Ishikawa (cell line): ENCODE measurements at regions not wholly inside any gene's neighbourhood (a gene's known extent, or its start where the extent isn't known, plus 50 kb on each side); places are given as distances from the start of the nearest gene placed in this dataset.

ENCODE experiments used
- CEBPB ChIP-seq: IDR thresholded peaks from 2 replicates; pipeline ENCODE4 v1.6.1; 2012
- CREB1 ChIP-seq: IDR thresholded peaks from 2 replicates; pipeline ENCODE4 v1.6.1; 2012; ENCODE audit warnings: low read depth
- EGR1 ChIP-seq: IDR thresholded peaks from 2 replicates; pipeline ENCODE4 v1.6.1; 2012
- EP300 ChIP-seq: IDR thresholded peaks from 2 replicates; pipeline ENCODE4 v1.6.1; 2012; ENCODE audit warnings: borderline replicate concordance
- FOXM1 ChIP-seq: IDR thresholded peaks from 2 replicates; pipeline ENCODE4 v1.6.1; 2012; ENCODE audit warnings: low read depth, borderline replicate concordance
- MAX ChIP-seq: IDR thresholded peaks from 2 replicates; pipeline ENCODE4 v1.6.1; 2012
- NFIC ChIP-seq: IDR thresholded peaks from 2 replicates; pipeline ENCODE4 v1.6.1; 2012
- RAD21 ChIP-seq: IDR thresholded peaks from 2 replicates; pipeline ENCODE4 v1.6.1; 2012; ENCODE audit warnings: low read depth
- REST ChIP-seq: IDR thresholded peaks from 2 replicates; pipeline ENCODE4 v1.6.1; 2012; ENCODE audit warnings: low read depth, mild to moderate bottlenecking
- TAF1 ChIP-seq: IDR thresholded peaks from 2 replicates; pipeline ENCODE4 v1.6.1; 2012; ENCODE audit warnings: low read depth, mild to moderate bottlenecking
- TCF12 ChIP-seq: IDR thresholded peaks from 2 replicates; pipeline ENCODE4 v1.6.1; 2012; ENCODE audit warnings: low read depth
- TEAD4 ChIP-seq: IDR thresholded peaks from 2 replicates; pipeline ENCODE4 v1.6.1; 2012
- YY1 ChIP-seq: IDR thresholded peaks from 2 replicates; pipeline ENCODE4 v1.6.1; 2012; ENCODE audit warnings: low read depth
- ZBTB7A ChIP-seq: IDR thresholded peaks from 2 replicates; pipeline ENCODE4 v1.6.1; 2012; ENCODE audit warnings: low read depth
- TF ChIP-seq, protein P1 (sequence below): IDR thresholded peaks from 2 replicates; pipeline ENCODE4 v1.6.1; 2012

DNA sequence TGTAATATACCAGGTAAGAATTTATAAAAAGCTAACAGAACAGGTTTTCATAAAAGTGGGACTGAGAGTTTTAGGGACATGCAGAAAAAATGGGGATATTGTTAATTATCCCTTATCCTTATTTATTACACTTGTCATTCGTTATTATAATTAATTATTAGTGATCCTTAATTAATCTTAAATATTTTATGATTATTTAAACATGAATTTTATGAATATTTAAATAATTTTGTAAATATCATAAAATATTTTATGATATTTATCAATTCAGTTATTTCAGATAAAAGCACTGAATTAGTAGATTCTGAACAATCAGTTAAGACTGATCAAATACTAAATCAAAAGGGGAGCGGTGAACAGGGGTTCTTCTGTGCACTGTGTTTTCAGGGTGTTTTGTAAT, 300.1 kb downstream of the PAX1 start:
- TF ChIP-seq, protein P1, sequence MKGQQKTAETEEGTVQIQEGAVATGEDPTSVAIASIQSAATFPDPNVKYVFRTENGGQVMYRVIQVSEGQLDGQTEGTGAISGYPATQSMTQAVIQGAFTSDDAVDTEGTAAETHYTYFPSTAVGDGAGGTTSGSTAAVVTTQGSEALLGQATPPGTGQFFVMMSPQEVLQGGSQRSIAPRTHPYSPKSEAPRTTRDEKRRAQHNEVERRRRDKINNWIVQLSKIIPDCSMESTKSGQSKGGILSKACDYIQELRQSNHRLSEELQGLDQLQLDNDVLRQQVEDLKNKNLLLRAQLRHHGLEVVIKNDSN, result no peak
- TF ChIP-seq TCF12 (no peak), YY1 (no peak), CEBPB (no peak), NFIC (no peak), CREB1 (no peak), ZBTB7A (no peak)

DNA sequence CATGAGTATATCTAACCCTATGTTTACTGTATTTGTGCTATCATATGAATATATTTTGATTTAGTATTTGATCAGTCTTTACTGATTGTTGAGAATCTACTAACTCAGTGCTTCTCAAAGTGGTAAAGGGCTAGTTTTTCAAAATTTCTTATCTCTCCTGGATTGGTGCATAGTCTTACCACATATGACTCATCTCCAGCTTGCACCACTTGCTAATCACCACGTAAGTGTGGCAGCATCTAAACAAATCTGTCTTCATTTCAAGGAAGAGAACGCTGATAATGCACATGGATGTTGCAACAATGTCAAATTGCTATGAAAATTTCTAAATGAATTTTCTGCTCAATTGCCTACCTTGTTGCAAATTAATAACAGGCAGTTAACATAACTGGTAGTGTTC, 299.5 kb downstream of the PAX1 start:
- TF ChIP-seq ZBTB7A (no peak), REST (no peak), TAF1 (no peak), TEAD4 (no peak), NFIC (no peak), RAD21 (no peak), EGR1 (no peak), FOXM1 (no peak), MAX (no peak), TCF12 (no peak), CREB1 (no peak)
- TF ChIP-seq, protein P1, result no peak

GRCh38 chr20:22003680-22004079, 298.2 kb downstream of the PAX1 start:
- no peak for TF ChIP-seq TEAD4
- no peak for TF ChIP-seq MAX
- no peak for TF ChIP-seq REST
- TF ChIP-seq TAF1, result no peak

DNA sequence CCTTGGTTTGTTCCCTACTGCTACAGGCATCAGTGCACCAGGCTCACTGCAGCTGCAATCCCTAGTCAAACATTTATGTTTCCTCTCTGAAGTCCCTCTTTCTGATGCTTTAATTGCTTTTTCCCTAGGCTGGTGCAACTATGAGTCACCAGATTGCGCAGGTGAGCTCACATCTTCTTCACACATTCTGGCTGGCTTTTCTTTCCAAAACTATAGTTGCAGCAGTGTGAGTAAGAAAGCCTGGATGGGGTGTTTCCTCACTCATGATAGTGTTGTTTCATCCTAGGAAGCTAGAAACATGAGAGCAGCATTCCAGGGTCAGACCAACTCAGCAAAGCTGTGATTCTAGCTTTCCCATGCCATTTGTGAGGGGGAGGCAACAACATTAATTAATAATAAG, 296.4 kb downstream of the PAX1 start:
- TF ChIP-seq ZBTB7A (no peak), YY1 (no peak), TEAD4 (no peak), FOXM1 (no peak), MAX (no peak), EGR1 (no peak), TAF1 (no peak), EP300 (no peak), REST (no peak), RAD21 (no peak), CEBPB (no peak), NFIC (no peak)
- TF ChIP-seq, protein P1, result no peak

GRCh38 chr20:21995461-21995860, 290.0 kb downstream of the PAX1 start:
- TF ChIP-seq, protein P1, result no peak
- TF ChIP-seq FOXM1, result no peak
- no peak for TF ChIP-seq TCF12
- TF ChIP-seq NFIC, result no peak
- no peak for TF ChIP-seq MAX
- no peak for TF ChIP-seq TEAD4
- no peak for TF ChIP-seq ZBTB7A
- no peak for TF ChIP-seq TAF1
- no peak for TF ChIP-seq RAD21
- TF ChIP-seq EGR1, result no peak
- no peak for TF ChIP-seq YY1
